Upper lobe of left lung (tissue), 4 donors: ENCODE measurements at regions not wholly inside any gene's neighbourhood (a gene's known extent, or its start where the extent isn't known, plus 50 kb on each side); places are given as distances from the start of the nearest gene placed in this dataset.

Experiments
- CTCF ChIP-seq, 6 experiments: fragments of 450-650 bp in 4 of 6; fragments of 200-600 bp in 2 of 6; sonication (generic) in 2 of 6; IDR thresholded peaks; one replicate each; pipeline ENCODE4 v1.5.1; 2016 to 2019; ENCODE audit warnings: antibody characterized with exemption in 6 of 6
- EP300 ChIP-seq, 4 donors: sonication (generic); formaldehyde crosslinking; IDR thresholded peaks; one replicate each; pipeline ENCODE4 v1.5.1; 2017; ENCODE audit warnings: antibody characterized with exemption in 4 of 4, control low read depth in 2 of 4
- POLR2A ChIP-seq, 4 donors: fragments of 450-650 bp; IDR thresholded peaks; one replicate each; pipeline ENCODE4 v1.5.1; 2016 to 2017; ENCODE audit warnings: antibody characterized with exemption in 4 of 4, mild to moderate bottlenecking in 2 of 4
- POLR2AphosphoS5 ChIP-seq, 2 donors: sonication (generic); formaldehyde crosslinking; IDR thresholded peaks; one replicate each; pipeline ENCODE4 v1.5.1; 2017; ENCODE audit warnings: antibody characterized with exemption in 2 of 2

GRCh38 chr2:168300460-168300859, 53.1 kb upstream of the STK39 start:
- no peak for TF ChIP-seq POLR2A (IDR thresholded peaks at IDR 0.05)
- TF ChIP-seq CTCF (IDR thresholded peaks at IDR 0.05) = no peak
- TF ChIP-seq POLR2AphosphoS5 (IDR thresholded peaks at IDR 0.05) = no peak
- TF ChIP-seq EP300 (IDR thresholded peaks at IDR 0.05) = no peak
